ENCODE measurements at regions not wholly inside any gene's neighbourhood (a gene's known extent, or its start where the extent isn't known, plus 50 kb on each side); places are given as distances from the start of the nearest gene placed in this dataset.

DNA sequence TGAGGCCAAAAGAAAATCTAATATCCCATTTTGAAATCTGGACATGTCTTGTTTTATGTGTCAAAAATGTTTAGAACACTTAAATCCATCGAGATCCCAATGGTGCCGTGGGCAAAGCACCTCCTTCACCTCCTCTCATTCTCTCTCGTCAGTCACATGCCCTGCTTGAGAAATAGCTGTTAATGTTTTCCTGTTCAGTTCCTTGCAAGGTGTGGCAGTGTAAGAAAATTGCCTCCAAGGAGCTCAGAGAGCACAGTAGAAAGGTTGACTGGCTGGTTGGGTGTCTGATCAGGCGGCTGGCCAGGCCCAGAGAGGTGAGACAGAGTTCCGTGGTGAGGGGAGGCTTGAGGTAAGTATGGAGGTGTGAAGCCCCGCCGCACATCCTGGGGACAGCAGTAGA is 210.2 kb downstream of the TSN start:
- TF ChIP-seq POLR2A (IDR thresholded peaks at IDR 0.05; ENCODE audit: extremely low read depth, insufficient read length) = no peak
- TF ChIP-seq, protein P1, sequence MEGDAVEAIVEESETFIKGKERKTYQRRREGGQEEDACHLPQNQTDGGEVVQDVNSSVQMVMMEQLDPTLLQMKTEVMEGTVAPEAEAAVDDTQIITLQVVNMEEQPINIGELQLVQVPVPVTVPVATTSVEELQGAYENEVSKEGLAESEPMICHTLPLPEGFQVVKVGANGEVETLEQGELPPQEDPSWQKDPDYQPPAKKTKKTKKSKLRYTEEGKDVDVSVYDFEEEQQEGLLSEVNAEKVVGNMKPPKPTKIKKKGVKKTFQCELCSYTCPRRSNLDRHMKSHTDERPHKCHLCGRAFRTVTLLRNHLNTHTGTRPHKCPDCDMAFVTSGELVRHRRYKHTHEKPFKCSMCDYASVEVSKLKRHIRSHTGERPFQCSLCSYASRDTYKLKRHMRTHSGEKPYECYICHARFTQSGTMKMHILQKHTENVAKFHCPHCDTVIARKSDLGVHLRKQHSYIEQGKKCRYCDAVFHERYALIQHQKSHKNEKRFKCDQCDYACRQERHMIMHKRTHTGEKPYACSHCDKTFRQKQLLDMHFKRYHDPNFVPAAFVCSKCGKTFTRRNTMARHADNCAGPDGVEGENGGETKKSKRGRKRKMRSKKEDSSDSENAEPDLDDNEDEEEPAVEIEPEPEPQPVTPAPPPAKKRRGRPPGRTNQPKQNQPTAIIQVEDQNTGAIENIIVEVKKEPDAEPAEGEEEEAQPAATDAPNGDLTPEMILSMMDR (IDR thresholded peaks at IDR 0.05; ENCODE audit: low read depth, low read length) = no peak
